NCI-H1105 treated with DMSO at 0.1 percent for 48 hours (cell line): ENCODE measurements at regions not wholly inside any gene's neighbourhood (a gene's known extent, or its start where the extent isn't known, plus 50 kb on each side); places are given as distances from the start of the nearest gene placed in this dataset.

ENCODE experiments used
- DNase-seq: peaks from one replicate; lab custom pipeline; 2025; lab: John Stamatoyannopoulos, UW

DNA sequence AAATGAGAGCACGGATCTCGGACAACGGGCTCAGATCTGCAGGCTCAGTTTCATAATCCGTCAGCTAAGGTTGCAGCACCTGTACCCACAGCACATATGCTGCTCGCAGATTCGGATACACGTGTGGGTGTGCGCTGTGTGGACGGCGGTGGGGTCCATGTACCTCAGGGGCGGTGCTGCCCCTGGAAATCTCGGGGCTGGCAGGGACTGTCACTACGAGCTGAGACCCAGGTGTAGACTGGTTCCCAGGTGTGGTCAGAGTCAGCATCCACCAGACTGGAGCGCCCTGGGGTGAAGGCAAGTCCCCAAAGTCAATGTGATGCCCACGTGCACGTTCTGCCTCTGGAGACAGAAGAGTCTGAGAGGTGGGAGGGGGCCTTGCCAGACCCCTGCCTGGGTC is 989.3 kb downstream of the BRD1 start:
- DNase-seq, result no peak

GRCh38 chr22:48837341-48837935 is 990.2 kb downstream of the BRD1 start:
- no peak for DNase-seq

- no peak for DNase-seq
These were observed 990.9 kb downstream of the BRD1 start for GRCh38 chr22:48836673-48837340.

- no peak for DNase-seq
These were observed 991.6 kb downstream of the BRD1 start for GRCh38 chr22:48835857-48836672.

- DNase-seq, result no peak
These were observed 992.3 kb downstream of the BRD1 start for GRCh38 chr22:48835364-48835763.

DNA sequence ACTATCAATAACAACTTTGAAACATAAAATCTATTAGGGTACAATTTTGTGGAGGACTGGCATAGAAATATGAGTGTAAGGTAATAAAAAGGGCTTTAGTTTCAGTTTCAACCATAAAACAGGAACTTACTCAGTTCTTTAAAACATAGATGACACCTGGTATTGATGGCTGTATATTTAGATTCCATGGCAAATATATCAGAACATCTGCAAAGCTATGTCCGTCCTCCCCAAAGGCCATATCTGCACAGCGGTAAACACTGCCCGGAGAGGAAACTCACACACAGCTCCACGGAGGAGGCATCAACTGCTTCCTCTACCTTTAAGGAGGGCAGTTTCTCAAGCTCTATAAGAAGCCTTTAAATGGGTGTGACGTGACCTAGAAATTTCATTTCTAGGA is 993.3 kb downstream of the BRD1 start:
- DNase-seq, result no peak

DNA sequence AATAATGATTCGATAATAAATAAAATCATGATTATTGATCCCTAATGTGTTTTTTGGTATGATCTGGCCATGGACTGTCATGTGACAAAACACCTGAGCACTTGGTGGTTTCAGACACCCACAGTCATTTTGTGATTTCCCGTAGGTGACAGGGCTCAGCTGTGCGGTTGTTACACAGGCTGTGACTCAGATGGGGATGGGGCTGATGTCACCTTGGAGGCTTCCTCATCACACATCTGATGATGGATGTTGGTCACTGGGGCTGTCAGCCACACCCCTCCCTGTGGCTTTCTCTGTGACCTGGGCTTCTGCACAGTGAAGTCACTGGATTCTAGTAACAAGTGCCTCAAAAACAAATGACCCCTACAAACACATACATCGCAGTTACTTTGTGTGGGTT is 995.1 kb downstream of the BRD1 start:
- no peak for DNase-seq

- DNase-seq, result no peak
These were observed 997.8 kb downstream of the BRD1 start for GRCh38 chr22:48829908-48830307.

DNA sequence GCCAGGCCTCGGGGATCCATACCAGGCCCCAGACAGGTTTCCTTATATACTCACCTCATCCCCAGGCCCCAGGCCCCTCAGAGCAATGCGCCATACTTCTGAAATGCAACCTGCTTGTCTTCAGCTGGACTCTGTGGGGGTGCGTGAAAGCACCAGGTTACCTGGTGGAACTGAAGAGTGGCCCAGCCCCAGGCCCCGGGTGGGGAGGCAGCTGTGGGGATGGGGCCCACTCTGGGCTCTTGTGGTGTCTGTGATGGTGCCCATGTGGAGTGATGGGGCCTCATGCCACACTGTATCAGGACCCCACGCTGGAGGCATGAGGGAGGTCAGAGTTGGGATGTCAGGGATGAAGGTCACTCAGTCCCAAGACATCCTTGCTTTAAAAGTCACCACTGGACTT is 999.0 kb downstream of the BRD1 start:
- no peak for DNase-seq

DNA sequence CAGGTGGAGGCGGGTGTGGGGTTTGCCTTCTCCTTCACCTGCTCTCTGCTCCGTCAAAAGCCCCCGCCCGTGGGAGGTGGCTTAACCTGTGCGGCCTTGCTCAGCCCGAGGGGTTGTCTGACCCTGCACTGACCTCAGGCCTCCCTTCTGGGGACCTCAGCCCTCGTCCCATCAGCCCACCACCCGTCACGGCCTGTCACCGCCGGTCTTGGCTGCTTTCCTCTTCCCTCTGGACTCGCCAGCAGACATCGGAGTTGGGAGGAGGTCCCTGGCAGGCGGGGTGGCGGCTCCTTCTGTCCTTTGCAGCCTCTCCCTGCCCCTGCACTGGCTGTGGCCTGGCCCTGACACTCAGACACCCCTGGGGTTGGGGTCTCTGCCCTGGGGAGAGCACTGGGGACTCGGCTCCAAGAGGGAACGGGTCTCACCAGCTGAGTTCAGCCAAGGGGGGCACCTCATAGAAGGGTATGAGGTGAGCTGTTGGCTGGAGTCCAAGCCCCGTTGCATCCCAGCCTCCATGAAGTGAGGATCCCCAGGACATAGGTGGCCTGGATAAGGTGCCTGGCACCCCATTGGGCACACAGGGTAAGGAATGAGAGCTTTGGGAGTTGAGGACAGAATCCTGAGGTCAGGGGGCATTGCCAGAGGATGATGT is 999.6 kb downstream of the BRD1 start:
- DNase-seq, result no peak

DNA sequence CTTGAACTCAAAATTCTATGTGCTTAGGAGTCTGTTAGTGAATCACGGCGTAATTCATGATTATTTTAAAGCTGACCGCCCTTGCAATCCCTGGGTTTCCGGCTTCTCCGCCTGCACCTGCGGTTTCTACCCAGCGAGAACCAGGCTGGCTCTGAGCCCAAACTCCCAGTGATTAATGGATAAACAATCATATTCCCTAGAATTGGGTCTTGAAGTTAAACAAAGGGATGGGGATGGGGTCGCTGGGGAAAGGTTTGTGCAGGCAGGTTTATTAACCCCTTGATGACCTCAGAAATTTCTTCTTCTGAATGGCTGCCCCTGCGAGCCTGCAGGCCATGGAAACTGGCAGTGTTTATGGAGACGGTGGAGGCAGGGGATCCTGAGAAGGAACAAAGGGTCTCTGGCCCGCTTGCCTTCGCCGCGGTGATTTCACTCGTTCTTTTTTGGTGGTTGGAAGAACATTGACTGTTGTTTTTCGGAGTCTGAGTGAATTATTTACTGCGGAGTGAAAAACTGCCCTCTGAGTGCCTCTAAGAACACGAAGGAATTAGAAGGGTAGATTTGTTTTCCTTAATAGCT is 1000.3 kb downstream of the BRD1 start:
- peak; percentile 89 for DNase-seq

- no peak for DNase-seq
These were observed 1001.1 kb downstream of the BRD1 start for GRCh38 chr22:48826546-48826945.

- no peak for DNase-seq
These were observed 1001.7 kb downstream of the BRD1 start for GRCh38 chr22:48825802-48826520.

- no peak for DNase-seq
These were observed 1002.7 kb downstream of the BRD1 start for GRCh38 chr22:48824712-48825651.

DNA sequence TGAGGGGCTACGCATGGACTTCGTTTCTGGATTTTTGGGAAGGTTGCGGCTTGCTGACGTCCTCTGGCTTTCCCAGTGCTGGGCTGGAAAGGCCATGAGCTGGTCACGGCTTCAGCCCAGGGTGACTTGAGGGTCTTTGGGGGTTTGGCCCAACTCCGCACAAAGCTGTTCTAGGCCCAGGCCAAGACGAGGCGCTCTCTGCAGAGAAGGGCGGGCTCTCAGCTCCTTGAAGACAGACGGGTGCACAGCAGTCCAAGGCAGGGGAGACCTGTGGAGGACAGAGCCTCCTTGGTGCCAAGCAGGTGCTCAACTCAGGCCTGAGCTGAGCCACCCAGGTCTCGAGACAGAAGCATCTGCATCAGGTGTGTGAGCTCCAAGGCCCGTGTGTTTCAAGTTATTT is 1003.7 kb downstream of the BRD1 start:
- no peak for DNase-seq

GRCh38 chr22:48822278-48823233 is 1005.1 kb downstream of the BRD1 start:
- no peak for DNase-seq

GRCh38 chr22:48821727-48822126 is 1005.9 kb downstream of the BRD1 start:
- no peak for DNase-seq

- no peak for DNase-seq
These were observed 1006.4 kb downstream of the BRD1 start for GRCh38 chr22:48821346-48821690.
